Stimulated activated naive CD8-positive, alpha-beta T cell treated with anti-CD3 and anti-CD28 coated beads, Interleukin-15, Interleukin-2, amounts not matched to agents 100 ng/mL and 50 ng/mL, for 24 hours (primary cell): ENCODE measurements at regions not wholly inside any gene's neighbourhood (a gene's known extent, or its start where the extent isn't known, plus 50 kb on each side); places are given as distances from the start of the nearest gene placed in this dataset.

ENCODE experiments used
- H3K27ac Mint-ChIP-seq: one replicate; pipeline ENCODE4 v1.8.0; 2021; ENCODE audit warnings: mild to moderate bottlenecking, mixed read lengths
- H3K27me3 Mint-ChIP-seq: one replicate; pipeline ENCODE4 v1.8.0; 2021; ENCODE audit warnings: mixed read lengths
- H3K36me3 Mint-ChIP-seq: one replicate; pipeline ENCODE4 v1.8.0; 2021; ENCODE audit warnings: low read depth, mixed read lengths
- H3K4me1 Mint-ChIP-seq: one replicate; pipeline ENCODE4 v1.8.0; 2021; ENCODE audit warnings: low read depth, mixed read lengths
- H3K4me3 Mint-ChIP-seq: one replicate; pipeline ENCODE4 v1.8.0; 2021; ENCODE audit warnings: mild to moderate bottlenecking, mixed read lengths
- H3K9me3 Mint-ChIP-seq: one replicate; pipeline ENCODE4 v1.8.0; 2021; ENCODE audit warnings: mixed read lengths

- Mint-ChIP-seq H3K27ac (no peak overlapping the region), H3K36me3 (no peaks in the 10 kb centered on the region), H3K4me3 (no peak overlapping the region), H3K4me1 (no peaks in the 10 kb centered on the region), H3K9me3 (no peaks in the 10 kb centered on the region), H3K27me3 (no peaks in the 10 kb centered on the region)
Observed at GRCh38 chr5:2603272-2603575, 148.3 kb downstream of the IRX2 start.

- H3K27me3 Mint-ChIP-seq = no peaks in the 10 kb centered on the region
- no peak overlapping the region for H3K27ac Mint-ChIP-seq
- H3K36me3 Mint-ChIP-seq = no peaks in the 10 kb centered on the region
- H3K4me1 Mint-ChIP-seq = no peaks in the 10 kb centered on the region
- no peak overlapping the region for H3K4me3 Mint-ChIP-seq
- no peaks in the 10 kb centered on the region for H3K9me3 Mint-ChIP-seq
Observed at GRCh38 chr5:2602451-2603271, 148.8 kb downstream of the IRX2 start.

DNA sequence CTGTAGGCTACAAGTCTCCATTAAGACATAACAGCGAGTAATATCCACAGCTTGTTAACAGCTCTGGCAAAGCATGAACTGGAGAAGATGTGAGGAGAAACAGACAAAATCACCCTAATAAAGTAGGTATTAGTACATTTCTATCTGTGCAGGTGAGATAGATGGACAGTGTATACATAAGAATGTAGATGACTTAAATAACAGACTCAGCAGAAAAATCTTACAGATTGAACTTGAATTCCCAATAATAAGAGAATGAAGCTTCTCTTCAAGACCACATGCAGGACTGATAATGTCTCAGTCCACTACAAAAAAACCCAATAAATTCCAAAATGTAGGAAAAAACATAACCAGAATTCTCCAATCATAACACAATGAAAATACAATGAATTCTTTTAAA, 153.0 kb downstream of the IRX2 start:
- H3K4me3 Mint-ChIP-seq = no peak overlapping the region

GRCh38 chr5:2594701-2595100, 156.8 kb downstream of the IRX2 start:
- Mint-ChIP-seq H3K27ac (no peak overlapping the region), H3K27me3 (no peaks in the 10 kb centered on the region), H3K4me3 (no peak overlapping the region), H3K36me3 (no peaks in the 10 kb centered on the region), H3K4me1 (no peaks in the 10 kb centered on the region), H3K9me3 (no peaks in the 10 kb centered on the region)

More for the DNA sequence above, 153.0 kb downstream of the IRX2 start:
- Mint-ChIP-seq H3K36me3 (no peaks in the 10 kb centered on the region), H3K9me3 (no peaks in the 10 kb centered on the region), H3K27ac (no peak overlapping the region), H3K27me3 (no peaks in the 10 kb centered on the region), H3K4me1 (no peaks in the 10 kb centered on the region)

DNA sequence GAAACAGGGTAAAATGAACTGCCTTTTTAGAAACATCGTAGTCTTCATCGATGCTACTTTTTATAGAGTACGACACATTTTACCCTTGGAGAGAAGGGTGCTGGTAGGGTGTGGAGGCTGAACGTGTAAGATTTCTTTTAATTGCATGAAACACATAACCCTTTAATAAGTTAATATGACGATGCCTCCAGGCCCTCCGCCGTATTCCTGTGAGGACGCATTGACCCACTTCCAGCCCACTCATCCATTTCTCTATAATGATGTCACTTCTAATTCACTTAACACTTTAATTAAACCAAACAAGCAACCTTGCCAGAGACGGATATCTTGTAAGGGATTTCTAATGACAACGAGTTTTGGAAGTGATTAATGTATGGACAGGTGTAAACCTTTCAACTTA, 158.7 kb downstream of the IRX2 start:
- H3K4me3 Mint-ChIP-seq = no peak overlapping the region
- H3K36me3 Mint-ChIP-seq = no peaks in the 10 kb centered on the region
- H3K27me3 Mint-ChIP-seq = no peaks in the 10 kb centered on the region
- H3K27ac Mint-ChIP-seq = no peak overlapping the region
- H3K9me3 Mint-ChIP-seq = no peaks in the 10 kb centered on the region
- H3K4me1 Mint-ChIP-seq = no peaks in the 10 kb centered on the region

DNA sequence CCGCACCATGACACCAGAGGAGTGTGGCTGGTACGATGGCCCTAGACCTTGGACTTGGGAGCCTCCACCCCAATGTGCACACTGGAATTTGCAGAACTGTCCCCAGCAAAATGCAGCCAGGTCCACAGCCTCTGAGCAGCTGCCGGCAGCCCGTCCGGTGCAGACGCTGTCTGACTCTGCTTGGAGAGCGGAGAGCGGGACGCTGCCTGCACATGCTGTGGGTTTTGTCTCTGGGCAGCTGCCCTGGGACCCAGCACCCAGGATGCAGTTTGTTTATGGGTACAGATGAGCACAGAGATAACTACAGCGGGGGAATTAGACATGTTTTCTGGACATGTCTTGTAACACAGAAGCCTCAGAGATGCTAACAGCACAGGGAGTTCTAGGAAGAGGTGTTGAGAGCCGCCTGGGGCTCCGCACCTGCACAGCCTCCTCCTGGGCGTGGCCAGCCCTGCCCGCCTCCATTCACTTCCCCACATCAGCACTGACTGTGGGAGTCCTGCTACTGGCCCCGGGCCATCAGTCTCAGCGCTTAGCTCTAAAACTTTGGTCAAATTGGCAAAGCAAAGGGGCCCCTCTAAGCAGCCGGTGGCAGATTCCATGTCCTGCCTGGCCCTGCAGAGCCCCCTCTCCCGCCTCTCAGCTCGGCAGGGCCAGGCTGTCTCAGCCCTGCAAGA, 159.6 kb downstream of the IRX2 start:
- H3K4me3 Mint-ChIP-seq = no peak overlapping the region
- no peaks in the 10 kb centered on the region for H3K9me3 Mint-ChIP-seq
- H3K36me3 Mint-ChIP-seq = no peaks in the 10 kb centered on the region
- H3K4me1 Mint-ChIP-seq = no peaks in the 10 kb centered on the region
- H3K27me3 Mint-ChIP-seq = no peaks in the 10 kb centered on the region
- H3K27ac Mint-ChIP-seq = no peak overlapping the region

DNA sequence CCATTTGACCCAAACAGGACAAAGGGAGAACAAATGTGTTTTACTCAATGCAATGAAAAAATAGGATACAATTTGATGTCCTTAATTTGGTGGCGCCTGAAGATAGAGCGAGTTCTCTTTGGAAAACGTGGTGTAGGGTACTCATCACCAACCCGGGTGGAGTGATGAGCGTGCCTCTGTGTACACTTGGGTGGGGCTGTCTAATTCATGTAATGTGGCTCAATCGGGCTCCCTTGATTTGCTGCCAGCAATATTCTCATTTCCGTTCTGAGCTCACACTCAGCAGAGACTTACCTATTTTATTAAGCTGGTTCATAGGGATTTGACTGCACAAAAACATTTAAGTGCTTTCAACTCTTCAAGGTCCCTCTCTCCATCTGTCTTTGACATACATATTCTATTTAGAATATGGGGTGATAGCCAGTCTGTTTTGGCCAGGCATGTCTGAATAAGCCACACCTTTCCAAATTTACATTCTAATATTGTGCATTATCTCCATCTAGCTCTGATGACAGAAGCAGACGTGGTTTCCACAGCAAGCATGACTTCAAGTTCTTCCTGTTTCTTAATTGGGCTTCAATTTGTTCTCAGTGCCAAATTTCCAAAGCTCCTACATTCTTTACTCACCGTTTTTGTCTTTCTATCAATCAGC, 162.5 kb downstream of the IRX2 start:
- H3K4me1 Mint-ChIP-seq = no peaks in the 10 kb centered on the region
- H3K4me3 Mint-ChIP-seq = no peak overlapping the region
- H3K36me3 Mint-ChIP-seq = no peaks in the 10 kb centered on the region
- no peaks in the 10 kb centered on the region for H3K9me3 Mint-ChIP-seq
- H3K27ac Mint-ChIP-seq = no peak overlapping the region
- no peaks in the 10 kb centered on the region for H3K27me3 Mint-ChIP-seq

DNA sequence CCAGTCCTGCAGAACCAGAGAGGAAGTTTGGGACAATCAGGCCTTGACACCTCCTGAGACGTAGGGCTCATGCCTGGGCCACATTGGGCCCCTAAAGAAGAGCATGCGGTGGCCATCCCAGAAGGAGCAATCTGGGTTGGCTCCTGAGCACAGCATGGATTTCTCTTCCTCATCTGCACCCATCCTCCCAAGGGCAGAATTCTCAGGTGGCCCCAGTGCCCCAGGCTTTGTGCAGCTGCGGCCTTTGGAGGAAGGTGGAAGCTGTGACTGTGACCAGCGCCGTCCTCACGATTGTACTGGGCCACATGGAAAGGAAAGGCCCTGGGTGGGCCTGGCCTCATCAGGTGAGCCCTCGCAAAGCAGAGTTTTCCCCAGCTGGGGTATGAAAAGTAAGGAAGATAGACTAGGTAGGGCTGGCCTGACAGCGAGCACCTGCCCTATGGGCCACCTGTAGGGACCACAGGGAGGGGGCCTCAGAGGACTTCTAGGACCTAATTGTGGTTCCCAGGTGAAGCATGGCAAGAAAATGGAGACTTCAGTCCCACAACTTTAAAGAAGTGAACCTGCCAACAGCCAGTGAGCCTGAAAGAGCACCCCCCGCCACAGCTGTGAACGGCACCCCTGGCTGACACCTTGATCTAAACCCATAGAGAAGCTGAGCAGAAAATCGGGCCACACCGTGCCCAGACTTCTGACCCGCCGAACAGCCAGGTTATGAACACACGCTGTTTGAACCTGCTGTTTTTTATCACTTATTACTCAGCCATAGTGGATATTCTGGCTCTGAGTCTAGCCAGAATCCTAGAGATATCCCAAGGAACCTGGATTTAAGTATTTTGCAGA, 164.1 kb downstream of the IRX2 start:
- H3K4me3 Mint-ChIP-seq = no peak overlapping the region
- H3K27ac Mint-ChIP-seq = no peak overlapping the region
- no peaks in the 10 kb centered on the region for H3K27me3 Mint-ChIP-seq
- H3K36me3 Mint-ChIP-seq = no peaks in the 10 kb centered on the region
- no peaks in the 10 kb centered on the region for H3K9me3 Mint-ChIP-seq
- H3K4me1 Mint-ChIP-seq = no peaks in the 10 kb centered on the region

- Mint-ChIP-seq H3K27me3 (no peaks in the 10 kb centered on the region), H3K4me3 (no peak overlapping the region), H3K36me3 (no peaks in the 10 kb centered on the region), H3K9me3 (peaks cover 4% of the 10 kb centered on the region), H3K27ac (no peak overlapping the region), H3K4me1 (no peaks in the 10 kb centered on the region)
Observed at GRCh38 chr5:2586016-2586715, 165.3 kb downstream of the IRX2 start.

DNA sequence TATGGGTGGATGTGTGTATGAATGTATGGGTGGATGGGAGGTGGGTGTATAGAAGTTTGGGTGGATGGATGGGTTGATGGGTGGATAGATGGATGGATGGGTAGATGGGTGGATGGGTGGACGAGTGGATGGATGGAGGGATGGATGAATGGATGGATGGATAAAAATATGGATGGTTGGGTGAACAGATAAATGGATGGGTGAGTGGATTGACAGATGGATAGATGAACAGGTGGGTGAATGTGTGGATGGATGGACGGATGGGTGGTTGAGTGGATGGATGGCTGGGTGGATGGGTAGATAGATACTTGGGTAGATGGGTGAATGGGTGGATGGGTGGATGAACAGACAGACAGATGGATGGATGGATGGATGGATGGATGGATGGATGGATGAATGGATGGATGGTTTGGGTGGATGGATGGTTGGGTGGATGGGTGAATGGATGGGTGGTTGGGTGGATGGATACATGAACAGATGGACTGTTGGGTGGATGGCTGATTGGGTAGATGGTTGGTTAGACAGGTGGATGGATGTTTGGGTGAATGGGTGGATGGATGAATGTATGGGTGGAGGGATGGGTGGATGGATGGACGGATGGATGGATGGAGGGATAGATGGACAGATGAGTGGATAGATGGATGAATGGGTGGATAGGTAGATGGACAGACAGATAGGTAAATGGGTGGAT, 166.8 kb downstream of the IRX2 start:
- no peak overlapping the region for H3K4me3 Mint-ChIP-seq

DNA sequence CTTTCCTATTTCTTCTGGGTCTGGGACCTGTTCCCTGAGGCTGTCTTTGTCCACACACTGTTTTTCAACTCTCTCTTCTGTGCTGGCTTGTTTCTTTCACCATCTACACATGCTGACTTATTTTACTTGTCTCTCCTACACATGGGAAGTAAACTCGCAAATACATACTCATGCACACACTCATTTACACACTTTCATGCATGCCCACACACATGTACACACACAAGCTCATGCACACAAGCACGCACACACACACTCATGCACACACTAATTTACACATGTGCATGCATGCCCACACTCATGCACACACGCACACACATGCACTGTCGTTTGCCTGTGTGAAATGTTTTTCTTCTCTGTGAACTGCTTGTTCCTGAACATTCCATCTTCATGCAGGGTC, 169.0 kb downstream of the IRX2 start:
- no peak overlapping the region for H3K27ac Mint-ChIP-seq
- H3K36me3 Mint-ChIP-seq = no peaks in the 10 kb centered on the region
- H3K4me1 Mint-ChIP-seq = no peaks in the 10 kb centered on the region
- H3K27me3 Mint-ChIP-seq = no peaks in the 10 kb centered on the region
- H3K9me3 Mint-ChIP-seq = peaks cover 4% of the 10 kb centered on the region
- no peak overlapping the region for H3K4me3 Mint-ChIP-seq

More for the DNA sequence above, 166.8 kb downstream of the IRX2 start:
- no peak overlapping the region for H3K27ac Mint-ChIP-seq
- no peaks in the 10 kb centered on the region for H3K4me1 Mint-ChIP-seq
- H3K36me3 Mint-ChIP-seq = no peaks in the 10 kb centered on the region
- H3K9me3 Mint-ChIP-seq = peaks cover 4% of the 10 kb centered on the region
- no peaks in the 10 kb centered on the region for H3K27me3 Mint-ChIP-seq

DNA sequence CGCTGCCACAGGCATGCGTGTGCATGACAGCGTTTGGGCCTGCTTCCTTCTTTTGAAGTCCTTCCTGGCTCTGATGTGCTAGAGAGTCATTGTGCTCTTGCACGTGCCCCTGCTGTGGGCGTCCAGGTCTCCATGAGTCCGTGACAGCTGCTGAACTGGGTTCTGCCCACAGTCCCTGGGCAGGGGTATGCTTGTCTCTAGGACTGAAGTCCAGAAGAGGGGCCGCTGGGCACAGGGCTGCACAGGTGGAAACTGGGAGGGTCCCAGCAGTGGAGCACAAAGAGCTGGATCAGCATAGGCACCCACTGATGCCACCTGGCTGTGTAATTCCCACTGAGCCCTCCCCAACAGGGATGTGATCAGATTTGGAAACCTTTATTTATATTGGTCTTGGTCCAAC, 169.4 kb downstream of the IRX2 start:
- no peaks in the 10 kb centered on the region for H3K27me3 Mint-ChIP-seq
- H3K36me3 Mint-ChIP-seq = no peaks in the 10 kb centered on the region
- no peaks in the 10 kb centered on the region for H3K4me1 Mint-ChIP-seq
- H3K27ac Mint-ChIP-seq = no peak overlapping the region
- H3K4me3 Mint-ChIP-seq = no peak overlapping the region
- H3K9me3 Mint-ChIP-seq = peaks cover 4% of the 10 kb centered on the region

DNA sequence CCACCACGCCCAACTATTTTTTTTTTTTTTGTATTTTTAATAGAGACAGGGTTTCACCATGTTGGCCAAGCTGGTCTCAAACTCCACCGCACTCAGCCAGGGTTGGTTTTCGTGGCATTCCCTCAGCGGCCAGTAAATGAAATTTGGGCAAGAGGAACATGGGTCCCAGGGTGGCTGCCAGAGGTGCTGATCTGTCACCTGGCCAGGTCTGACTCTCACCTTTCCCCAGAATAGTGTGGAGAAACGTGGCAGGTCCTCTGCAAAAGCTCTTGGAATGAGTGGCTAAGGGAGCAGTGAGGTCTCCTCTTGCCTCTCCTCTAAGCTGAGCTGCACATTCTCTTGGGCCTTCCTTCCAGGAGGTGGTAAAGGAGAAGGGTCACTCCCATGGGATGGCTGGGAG, 170.1 kb downstream of the IRX2 start:
- H3K9me3 Mint-ChIP-seq = peaks cover 4% of the 10 kb centered on the region
- no peak overlapping the region for H3K27ac Mint-ChIP-seq
- no peaks in the 10 kb centered on the region for H3K36me3 Mint-ChIP-seq
- H3K4me3 Mint-ChIP-seq = no peak overlapping the region
- H3K4me1 Mint-ChIP-seq = no peaks in the 10 kb centered on the region
- no peaks in the 10 kb centered on the region for H3K27me3 Mint-ChIP-seq

DNA sequence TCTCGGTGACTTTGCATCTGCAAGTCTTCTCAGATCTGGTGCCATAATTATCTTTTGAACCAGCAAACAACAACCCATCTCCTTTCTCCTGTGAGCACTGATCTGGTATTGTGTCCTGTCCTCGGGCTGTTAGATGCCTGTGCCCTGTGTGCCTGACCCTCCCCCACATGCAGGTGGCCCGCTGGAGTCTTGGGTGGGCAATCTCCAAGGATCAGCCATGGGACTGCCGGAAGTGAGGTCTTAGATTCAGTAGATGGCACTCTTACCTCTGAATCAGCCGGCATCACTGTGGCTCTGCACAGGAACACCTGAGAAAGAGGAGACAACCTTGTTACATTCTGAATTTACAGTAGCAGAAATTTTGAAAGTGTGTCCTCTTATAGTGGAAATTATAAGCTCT, 172.4 kb downstream of the IRX2 start:
- peaks cover 4% of the 10 kb centered on the region for H3K9me3 Mint-ChIP-seq
- H3K4me1 Mint-ChIP-seq = no peaks in the 10 kb centered on the region
- H3K36me3 Mint-ChIP-seq = no peaks in the 10 kb centered on the region
- H3K4me3 Mint-ChIP-seq = no peak overlapping the region
- no peaks in the 10 kb centered on the region for H3K27me3 Mint-ChIP-seq
- no peak overlapping the region for H3K27ac Mint-ChIP-seq
